ENCODE measurements at regions not wholly inside any gene's neighbourhood (a gene's known extent, or its start where the extent isn't known, plus 50 kb on each side); places are given as distances from the start of the nearest gene placed in this dataset.

GRCh38 chr18:65025756-65026155, 725.1 kb upstream of the CDH7 start:
- intact Hi-C loops (cut with DNase I) = no loop called here
- Histone ChIP-seq H3K4me1 (no peaks in the 10 kb centered on the region), H3K9me3 (no peaks in the 10 kb centered on the region), H3K27me3 (no peaks in the 10 kb centered on the region), H3K36me3 (no peaks in the 10 kb centered on the region), H3K4me3 (no peak overlapping the region), H3K27ac (no peak overlapping the region)
- no peak for TF ChIP-seq CTCF (IDR thresholded peaks at IDR 0.05)
- no peak for TF ChIP-seq POLR2A (IDR thresholded peaks at IDR 0.05)
- no peak for TF ChIP-seq POLR2AphosphoS5 (IDR thresholded peaks at IDR 0.05; ENCODE audit: insufficient read depth in 1 of 2, low read depth in 1 of 2)
- no peak for DNase-seq (ENCODE audit: extremely low spot score in 2 of 2)

- Histone ChIP-seq H3K4me3 (no peak overlapping the region), H3K27me3 (no peaks in the 10 kb centered on the region), H3K9me3 (no peaks in the 10 kb centered on the region), H3K27ac (no peak overlapping the region), H3K36me3 (no peaks in the 10 kb centered on the region), H3K4me1 (no peaks in the 10 kb centered on the region)
- no peak for TF ChIP-seq POLR2A (IDR thresholded peaks at IDR 0.05)
- DNase-seq (ENCODE audit: extremely low spot score in 2 of 2) = no peak
- intact Hi-C loops (cut with DNase I) = no loop called here
Observed at GRCh38 chr18:65021021-65021420, 729.8 kb upstream of the CDH7 start.

- Histone ChIP-seq H3K27me3 (no peaks in the 10 kb centered on the region), H3K36me3 (no peaks in the 10 kb centered on the region), H3K4me1 (no peaks in the 10 kb centered on the region), H3K27ac (no peak overlapping the region), H3K9me3 (no peaks in the 10 kb centered on the region), H3K4me3 (no peak overlapping the region)
- no peak for DNase-seq (ENCODE audit: extremely low spot score in 2 of 2)
- no peak for TF ChIP-seq CTCF (IDR thresholded peaks at IDR 0.05)
- TF ChIP-seq POLR2A (IDR thresholded peaks at IDR 0.05) = no peak
- no peak for TF ChIP-seq POLR2AphosphoS5 (IDR thresholded peaks at IDR 0.05; ENCODE audit: insufficient read depth in 1 of 2, low read depth in 1 of 2)
- intact Hi-C loops (cut with DNase I) = no loop called here
Observed at GRCh38 chr18:65018184-65018583, 732.6 kb upstream of the CDH7 start.

- H3K4me1 ChIP-seq = no peaks in the 10 kb centered on the region
- H3K9me3 ChIP-seq = no peaks in the 10 kb centered on the region
- H3K4me3 ChIP-seq = no peak overlapping the region
- no peaks in the 10 kb centered on the region for H3K27me3 ChIP-seq
- H3K27ac ChIP-seq = no peak overlapping the region
- TF ChIP-seq POLR2AphosphoS5 (IDR thresholded peaks at IDR 0.05; ENCODE audit: insufficient read depth in 1 of 2, low read depth in 1 of 2) = no peak
- TF ChIP-seq POLR2A (IDR thresholded peaks at IDR 0.05) = no peak
- no peak for DNase-seq (ENCODE audit: extremely low spot score in 2 of 2)
- intact Hi-C loops (cut with DNase I) = no loop called here
- no peaks in the 10 kb centered on the region for H3K36me3 ChIP-seq
Observed at GRCh38 chr18:65017372-65017760, 733.4 kb upstream of the CDH7 start.

GRCh38 chr18:65016631-65017371, 734.0 kb upstream of the CDH7 start:
- intact Hi-C loops (cut with DNase I) = no loop called here
- no peak for TF ChIP-seq POLR2AphosphoS5 (IDR thresholded peaks at IDR 0.05; ENCODE audit: insufficient read depth in 1 of 2, low read depth in 1 of 2)
- TF ChIP-seq CTCF (IDR thresholded peaks at IDR 0.05) = no peak
- no peak for TF ChIP-seq POLR2A (IDR thresholded peaks at IDR 0.05)
- no peaks in the 10 kb centered on the region for H3K9me3 ChIP-seq

GRCh38 chr18:64994370-64994769, 756.4 kb upstream of the CDH7 start:
- TF ChIP-seq POLR2A (IDR thresholded peaks at IDR 0.05) (no peak), POLR2AphosphoS5 (IDR thresholded peaks at IDR 0.05; ENCODE audit: insufficient read depth in 1 of 2, low read depth in 1 of 2) (no peak), CTCF (IDR thresholded peaks at IDR 0.05) (no peak)
- Histone ChIP-seq H3K9me3 (no peaks in the 10 kb centered on the region), H3K27ac (no peak overlapping the region), H3K4me3 (no peak overlapping the region), H3K36me3 (no peaks in the 10 kb centered on the region), H3K4me1 (no peaks in the 10 kb centered on the region), H3K27me3 (no peaks in the 10 kb centered on the region)
- DNase-seq (ENCODE audit: extremely low spot score in 2 of 2) = no peak
- intact Hi-C loops (cut with DNase I) = no loop called here

More at GRCh38 chr18:65016631-65017371, 734.0 kb upstream of the CDH7 start:
- Histone ChIP-seq H3K27ac (no peak overlapping the region), H3K4me3 (no peak overlapping the region), H3K36me3 (no peaks in the 10 kb centered on the region), H3K27me3 (no peaks in the 10 kb centered on the region), H3K4me1 (no peaks in the 10 kb centered on the region)
- no peak for DNase-seq (ENCODE audit: extremely low spot score in 2 of 2)
